K562 (cell line): ENCODE measurements at regions not wholly inside any gene's neighbourhood (a gene's known extent, or its start where the extent isn't known, plus 50 kb on each side); places are given as distances from the start of the nearest gene placed in this dataset.

ENCODE experiments used
- BMI1 ChIP-seq: fragments of 150-350 bp; IDR thresholded peaks from 2 replicates; pipeline ENCODE4 v1.6.1; 2014; ENCODE audit warnings: low read length
- CHD2 ChIP-seq: IDR thresholded peaks from 2 replicates; pipeline ENCODE4 v1.6.1; 2011; ENCODE audit warnings: low read depth, low read length
- CTCF ChIP-seq, 3 experiments: IDR thresholded peaks in 2 of 3; conservative IDR thresholded peaks in 1 of 3; 2 replicates each; pipeline ENCODE4 v1.5.1; 2011 to 2012; ENCODE audit warnings: low read length in 3 of 3, mild to moderate bottlenecking in 3 of 3, control low read depth in 2 of 3, improper control_type of control experiment in 1 of 3, inconsistent platforms in 1 of 3, low read depth in 1 of 3, mixed read lengths in 1 of 3, moderate library complexity in 1 of 3; ENCODE audit not compliant: insufficient read depth in 2 of 3
- DLX4 ChIP-seq: fragments of 250-450 bp; sonication (Bioruptor Pico); IDR thresholded peaks from 2 replicates; pipeline ENCODE4 v1.6.1; 2021; ENCODE audit warnings: mild to moderate bottlenecking
- EZH2 ChIP-seq: IDR thresholded peaks from 2 replicates; pipeline ENCODE4 v1.6.1; 2012; ENCODE audit warnings: low read depth, mild to moderate bottlenecking, inconsistent platforms, low read length, borderline replicate concordance
- FOXJ3 ChIP-seq: sonication (generic); formaldehyde crosslinking; IDR thresholded peaks from 2 replicates; pipeline ENCODE4 v1.4.0; 2020; ENCODE audit warnings: mild to moderate bottlenecking, missing genetic modification reagents
- HNRNPUL1 ChIP-seq: fragments of 200-400 bp; formaldehyde crosslinking; IDR thresholded peaks from 2 replicates; pipeline ENCODE4 v1.6.1; 2017; ENCODE audit warnings: low read length
- JUND ChIP-seq, 2 experiments: IDR thresholded peaks; 2 replicates in 1 of 2; 3 replicates in 1 of 2; pipeline ENCODE4 v1.6.1; 2011; ENCODE audit warnings: borderline replicate concordance in 2 of 2, low read depth in 2 of 2, low read length in 2 of 2, improper control_type of control experiment in 1 of 2, missing biosample characterization in 1 of 2, missing genetic modification characterization in 1 of 2, missing genetic modification reagents in 1 of 2
- RAD21 ChIP-seq, 2 experiments: fragments of 250-450 bp in 1 of 2; fragments of 450-650 bp in 1 of 2; sonication (Bioruptor Pico) in 1 of 2; formaldehyde crosslinking in 1 of 2; IDR thresholded peaks in 1 of 2; conservative IDR thresholded peaks in 1 of 2; 2 replicates each; pipeline versions ENCODE4 v1.4.0 to v1.8.0; 2020 to 2022; ENCODE audit warnings: mild to moderate bottlenecking in 2 of 2, moderate library complexity in 1 of 2
- ZBTB40 ChIP-seq, 2 experiments: fragments of 450-650 bp in 1 of 2; sonication (generic) in 1 of 2; formaldehyde crosslinking in 1 of 2; IDR thresholded peaks; 2 replicates each; pipeline versions ENCODE4 v1.7.1 to v1.9.0; 2016 to 2022; ENCODE audit warnings: inconsistent platforms in 1 of 2, mild to moderate bottlenecking in 1 of 2, missing genetic modification reagents in 1 of 2
- ZNF695 ChIP-seq: fragments of 450-650 bp; formaldehyde crosslinking; IDR thresholded peaks from 2 replicates; pipeline ENCODE4 v1.4.0; 2020; ENCODE audit warnings: mild to moderate bottlenecking, moderate library complexity

- TF ChIP-seq CTCF (IDR thresholded peaks at IDR 0.05 in 2 of 3, conservative IDR thresholded peaks at IDR 0.05 in 1 of 3; ENCODE audit: insufficient read depth in 2 of 3, low read depth in 1 of 3, low read length in 3 of 3): no peak
- no peak for TF ChIP-seq EZH2
- no peak for TF ChIP-seq HNRNPUL1
- no peak for TF ChIP-seq BMI1
- no peak for TF ChIP-seq JUND (IDR thresholded peaks at IDR 0.05; ENCODE audit: borderline replicate concordance, low read depth, low read length)
- no peak for TF ChIP-seq JUND (tag; IDR thresholded peaks at IDR 0.05; ENCODE audit: borderline replicate concordance, low read depth, low read length)
- no peak for TF ChIP-seq FOXJ3
- TF ChIP-seq CHD2: no peak
- TF ChIP-seq DLX4: no peak
- no peak for TF ChIP-seq ZBTB40 (IDR thresholded peaks at IDR 0.05)
- no peak for TF ChIP-seq ZBTB40 (CRISPR knock-in tag; IDR thresholded peaks at IDR 0.05)
- no peak for TF ChIP-seq ZNF695 (CRISPR knock-in tag)
- no peak for TF ChIP-seq RAD21 (CRISPR knock-in tag; conservative IDR thresholded peaks at IDR 0.05 in 1 of 2, IDR thresholded peaks at IDR 0.05 in 1 of 2)
Observed at GRCh38 chr22:49617264-49617663, 210.4 kb downstream of the BRD1 start.
